HepG2 (cell line): ENCODE measurements at regions not wholly inside any gene's neighbourhood (a gene's known extent, or its start where the extent isn't known, plus 50 kb on each side); places are given as distances from the start of the nearest gene placed in this dataset.
A peak's percentile ranks its signal among the peaks of the same experiment; 100 is the strongest.

Experiments
- ATAC-seq: fragments of 200-7000 bp; cut with Tn5 transposase; 3 replicates; pipeline ENCODE4 v1.9.1; 2020; ENCODE audit warnings: mild to moderate bottlenecking, moderate library complexity
- BruUV-seq: library from RNA; stranded (reverse); fragments of 400-500 nt; replicated peaks from 2 replicates; lab custom pipeline; 2021; lab: Mats Ljungman, UMichigan
- CTCF ChIA-PET: fragments of 300-600 bp; formaldehyde crosslinking; extraction: SDS; loops from one replicate; lab custom pipeline; 2021; ENCODE audit warnings: low total read pairs, inconsistent platforms, low intra/inter-chr PET ratio; lab: Yijun Ruan, JAX
- POLR2A ChIA-PET: fragments of 350-600 bp; sonication (Branson Sonifier 250); formaldehyde crosslinking; loops from one replicate; lab custom pipeline; 2020; ENCODE audit warnings: antibody characterized with exemption, inconsistent platforms; lab: Yijun Ruan, JAX
- DNase-seq: peaks from one replicate; pipeline ENCODE4 v3.0.0-alpha.2; 2015; ENCODE audit warnings: low spot score
- FAIRE-seq: peaks from 3 replicates; lab custom pipeline; 2011; peaks lifted over from hg19 to GRCh38; lab: Jason Lieb, UNC
- H2AFZ ChIP-seq: one replicate; pipeline ENCODE4 v1.6.1; 2011; ENCODE audit warnings: low read length, inconsistent platforms
- H3K27ac ChIP-seq: fragments of 300-600 bp; 3 replicates; pipeline ENCODE4 v1.8.0; 2011; ENCODE audit warnings: mixed run types, mild to moderate bottlenecking, mixed read lengths, low read length, inconsistent platforms; ENCODE audit not compliant: insufficient read depth; ENCODE audit errors: extremely low read length
- H3K27me3 ChIP-seq, 2 experiments: fragments of 200-600 bp in 1 of 2; 2 replicates in 1 of 2; 3 replicates in 1 of 2; pipeline versions ENCODE4 v1.6.0 to v1.8.0; 2011; ENCODE audit warnings: low read length in 2 of 2, mild to moderate bottlenecking in 2 of 2, moderate library complexity in 2 of 2, inconsistent platforms in 1 of 2; ENCODE audit not compliant: insufficient read depth in 2 of 2, control insufficient read depth in 1 of 2
- H3K36me3 ChIP-seq, 2 experiments: fragments of 200-600 bp in 1 of 2; replicated peaks in 1 of 2; 2 replicates in 1 of 2; 3 replicates in 1 of 2; pipeline versions ENCODE4 v1.5.1 to v1.8.0; 2011; ENCODE audit warnings: low read length in 2 of 2, inconsistent platforms in 1 of 2; ENCODE audit not compliant: insufficient read depth in 2 of 2, control insufficient read depth in 1 of 2
- H3K4me1 ChIP-seq: 2 replicates; pipeline ENCODE4 v1.5.1; 2012; ENCODE audit warnings: low read length, inconsistent platforms; ENCODE audit not compliant: insufficient read depth
- H3K4me2 ChIP-seq: 2 replicates; pipeline ENCODE4 v1.6.0; 2011; ENCODE audit warnings: low read depth, low read length, inconsistent platforms
- H3K4me3 ChIP-seq, 3 experiments: fragments of 200-600 bp in 1 of 3; sonication (generic), shearing (Covaris generic) in 1 of 3; replicated peaks in 1 of 3; 2 replicates each; pipeline ENCODE4 v1.5.1; 2011 to 2016; ENCODE audit warnings: low read length in 3 of 3, inconsistent platforms in 2 of 3, low read depth in 2 of 3, mild to moderate bottlenecking in 2 of 3, control low read depth in 1 of 3, mixed read lengths in 1 of 3; ENCODE audit not compliant: insufficient read depth in 1 of 3
- H3K79me2 ChIP-seq: one replicate; pipeline ENCODE4 v1.6.1; 2011; ENCODE audit warnings: low read length, inconsistent platforms; ENCODE audit not compliant: insufficient read depth
- H3K9ac ChIP-seq: 2 replicates; pipeline ENCODE4 v1.6.0; 2011; ENCODE audit warnings: mild to moderate bottlenecking, low read depth, low read length, inconsistent platforms; ENCODE audit not compliant: insufficient read depth
- H3K9me3 ChIP-seq: 2 replicates; pipeline ENCODE4 v1.5.1; 2012; ENCODE audit warnings: mild to moderate bottlenecking, low read length
- H4K20me1 ChIP-seq: 2 replicates; pipeline ENCODE4 v1.6.0; 2011; ENCODE audit warnings: inconsistent platforms, mild to moderate bottlenecking, low read length, moderate library complexity; ENCODE audit not compliant: insufficient read depth
- ARID5B ChIP-seq: IDR thresholded peaks from 2 replicates; pipeline ENCODE4 v1.4.0; 2020; ENCODE audit warnings: mild to moderate bottlenecking, missing genetic modification reagents
- FOSL2 ChIP-seq: sonication (generic); formaldehyde crosslinking; IDR thresholded peaks from 2 replicates; pipeline ENCODE4 v1.4.0; 2020; ENCODE audit warnings: missing genetic modification reagents
- GPBP1L1 ChIP-seq: sonication (generic); formaldehyde crosslinking; IDR thresholded peaks from 2 replicates; pipeline ENCODE4 v1.5.0; 2020; ENCODE audit warnings: mild to moderate bottlenecking, missing genetic modification reagents
- ISX ChIP-seq: sonication (generic); formaldehyde crosslinking; conservative IDR thresholded peaks from 2 replicates; pipeline ENCODE4 v1.5.0; 2020; ENCODE audit warnings: missing genetic modification reagents
- KDM2A ChIP-seq: sonication (generic); formaldehyde crosslinking; IDR thresholded peaks from 2 replicates; pipeline ENCODE4 v1.4.0; 2020; ENCODE audit warnings: low read depth, missing genetic modification reagents, borderline replicate concordance
- MTA3 ChIP-seq: sonication (generic); formaldehyde crosslinking; IDR thresholded peaks from 2 replicates; pipeline ENCODE4 v1.4.0; 2020; ENCODE audit warnings: missing genetic modification reagents
- SMC3 ChIP-seq: IDR thresholded peaks from 2 replicates; pipeline ENCODE4 v1.6.1; 2011; ENCODE audit warnings: low read length, improper control_type of control experiment
- SOX13 ChIP-seq, 3 experiments: fragments of 450-650 bp in 1 of 3; sonication (generic) in 1 of 3; formaldehyde crosslinking in 1 of 3; IDR thresholded peaks in 2 of 3; conservative IDR thresholded peaks in 1 of 3; 2 replicates each; pipeline versions ENCODE4 v1.5.0 to v1.6.1; 2016 to 2020; ENCODE audit warnings: antibody characterized with exemption in 1 of 3, mild to moderate bottlenecking in 1 of 3, missing compliant biosample characterization in 1 of 3, missing genetic modification reagents in 1 of 3, moderate library complexity in 1 of 3
- STAG1 ChIP-seq: sonication (generic); formaldehyde crosslinking; IDR thresholded peaks from 2 replicates; pipeline ENCODE4 v1.4.0; 2020; ENCODE audit warnings: missing genetic modification reagents
- THAP11 ChIP-seq: IDR thresholded peaks from 2 replicates; pipeline ENCODE4 v1.6.1; 2016; ENCODE audit warnings: missing biosample characterization, missing genetic modification reagents
- TRAFD1 ChIP-seq: sonication (generic); formaldehyde crosslinking; IDR thresholded peaks from 2 replicates; pipeline ENCODE4 v1.5.1; 2020; ENCODE audit warnings: missing genetic modification reagents, mild to moderate bottlenecking, borderline replicate concordance
- XRCC5 ChIP-seq: fragments of 200-400 bp; formaldehyde crosslinking; optimal IDR thresholded peaks from 2 replicates; pipeline ENCODE3; 2017; ENCODE audit warnings: mild to moderate bottlenecking, low read length
- ZFP82 ChIP-seq: sonication (generic); formaldehyde crosslinking; IDR thresholded peaks from 2 replicates; pipeline ENCODE4 v1.5.1; 2020; ENCODE audit warnings: mild to moderate bottlenecking, missing genetic modification reagents, borderline replicate concordance
- ZFP91 ChIP-seq: sonication (generic); formaldehyde crosslinking; IDR thresholded peaks from 2 replicates; pipeline ENCODE4 v1.9.0; 2022; ENCODE audit warnings: missing genetic modification reagents, mild to moderate bottlenecking, borderline replicate concordance
- ZNF354B ChIP-seq: sonication (generic); formaldehyde crosslinking; IDR thresholded peaks from 2 replicates; pipeline ENCODE4 v1.8.0; 2022; ENCODE audit warnings: mild to moderate bottlenecking, missing genetic modification reagents
- ZNF549 ChIP-seq: sonication (generic); formaldehyde crosslinking; IDR thresholded peaks from 2 replicates; pipeline ENCODE4 v1.5.0; 2020; ENCODE audit warnings: missing genetic modification reagents
- WGBS: methylation state at CpG from one replicate; pipeline ENCODE4 v1.1.6; 2017; ENCODE audit warnings: low lambda C conversion rate; 5-methylcytosine and 5-hydroxymethylcytosine counted together
- in situ Hi-C: cut with HindIII; loops from 2 replicates; pipeline ENCODE4 v1.10.0; 2017; ENCODE audit warnings: low pct_unique_long_range_greater_than_20kb; ENCODE audit not compliant: extremely low pct_ligation_motif_present
- intact Hi-C: fragments of 100-400 bp; cut with micrococcal nuclease; formaldehyde crosslinking; loops from one replicate; pipeline ENCODE4 v1.10.0; 2022; ENCODE audit not compliant: unreplicated experiment

- no peaks in the 10 kb centered on the region for H3K9me3 ChIP-seq
- BruUV-seq = no TSS peak
- TF ChIP-seq ZNF354B (CRISPR knock-in tag) (no peak), FOSL2 (peak; percentile 22; the same call in 1 of the 2 replicates), STAG1 (CRISPR knock-in tag) (peak; percentile 93), ISX (CRISPR knock-in tag) (no peak), ARID5B (CRISPR knock-in tag) (peak; percentile 25; the same call in 1 of the 2 replicates), TRAFD1 (no peak), MTA3 (no peak), THAP11 (CRISPR knock-in tag) (no peak), SOX13 (IDR thresholded peaks at IDR 0.05) (no peak), SOX13 (CRISPR knock-in tag; conservative IDR thresholded peaks at IDR 0.05 in 1 of 2, IDR thresholded peaks at IDR 0.05 in 1 of 2) (0 out of 4 replicates have a peak, but pooled peaks of 1 of the 2 experiments have one; percentile 15), GPBP1L1 (CRISPR knock-in tag) (no peak), ZNF549 (CRISPR knock-in tag) (no peak), KDM2A (CRISPR knock-in tag) (0 out of 2 replicates have a peak, but pooled peaks have one; percentile 19), ZFP82 (CRISPR knock-in tag) (no peak), SMC3 (peak; percentile 80), XRCC5 (peak; percentile 51), ZFP91 (CRISPR knock-in tag) (0 out of 2 replicates have a peak, but pooled peaks have one; percentile 35)
Measured at GRCh38 chr5:67493676-67494075, 297.1 kb upstream of the CD180 start.

More at GRCh38 chr5:67493676-67494075, 297.1 kb upstream of the CD180 start:
- DNase-seq (peak; percentile 55), FAIRE-seq (no peak), ATAC-seq (peak; percentile 98)
- Histone ChIP-seq H3K27me3 (no peaks in the 10 kb centered on the region), H3K27ac (no peak overlapping the region), H3K9ac (no peak overlapping the region), H3K4me1 (no peaks in the 10 kb centered on the region), H3K4me2 (no peak overlapping the region), H3K36me3 (no peaks in the 10 kb centered on the region), H2AFZ (no peak overlapping the region), H4K20me1 (no peaks in the 10 kb centered on the region), H3K4me3 (no peak overlapping the region), H3K79me2 (no peaks in the 10 kb centered on the region)
- CTCF ChIA-PET = interaction anchor here (0.7 kb wide), 1 partner anchor 758 kb away, joined by 3 read pairs; no protein-coding TSS in a partner anchor
- intact Hi-C loops (loop anchor here (1.0 to 10.0 kb wide), 3 partner anchors 249 to 759 kb away; no protein-coding TSS in a partner anchor), in situ Hi-C loops (loop anchor here (10.0 kb wide), 1 partner anchor 761 kb away; no protein-coding TSS in a partner anchor)
- WGBS = 18% methylated on average over 2 of the region's 2 CpGs
- POLR2A ChIA-PET = interaction anchor here (1.0 kb wide), 1 partner anchor 722 kb away, joined by 3 read pairs; the partner anchor contains the start of gene PIK3R1
